ENCODE measurements at regions not wholly inside any gene's neighbourhood (a gene's known extent, or its start where the extent isn't known, plus 50 kb on each side); places are given as distances from the start of the nearest gene placed in this dataset.
A peak's percentile ranks its signal among the peaks of the same experiment; 100 is the strongest.

DNA sequence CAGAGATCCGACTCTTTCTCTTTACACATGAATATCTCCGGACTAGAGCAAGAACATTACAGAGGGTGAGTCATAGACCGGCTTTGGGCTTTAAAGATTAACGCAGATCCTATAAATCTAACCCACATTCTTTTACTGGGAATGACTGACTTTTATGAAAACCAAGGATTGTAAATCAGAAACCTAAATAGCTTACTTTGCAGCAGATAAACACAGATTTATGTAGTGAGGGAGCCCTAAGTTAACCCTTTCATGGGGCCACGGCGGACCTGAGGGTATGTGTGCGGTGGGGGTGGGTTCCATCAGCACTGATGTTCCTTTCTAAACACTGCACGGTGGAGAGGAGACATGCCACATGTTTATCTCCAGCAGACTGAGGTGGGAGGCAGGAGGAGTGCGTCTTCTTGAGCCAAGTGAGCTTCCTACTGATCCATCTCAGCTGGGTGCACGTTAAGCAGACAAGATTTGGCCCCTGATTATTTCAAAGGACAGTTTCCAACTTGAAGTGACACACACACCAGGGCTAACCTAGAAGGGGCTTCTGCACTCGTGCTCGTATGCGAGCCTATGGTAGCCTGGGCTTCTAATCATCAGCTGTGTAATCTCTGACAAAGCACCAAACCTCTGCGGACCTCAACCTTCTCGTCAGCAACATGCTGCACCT lies 127.6 kb downstream of the WDR11 start:
- TF ChIP-seq, protein P1, sequence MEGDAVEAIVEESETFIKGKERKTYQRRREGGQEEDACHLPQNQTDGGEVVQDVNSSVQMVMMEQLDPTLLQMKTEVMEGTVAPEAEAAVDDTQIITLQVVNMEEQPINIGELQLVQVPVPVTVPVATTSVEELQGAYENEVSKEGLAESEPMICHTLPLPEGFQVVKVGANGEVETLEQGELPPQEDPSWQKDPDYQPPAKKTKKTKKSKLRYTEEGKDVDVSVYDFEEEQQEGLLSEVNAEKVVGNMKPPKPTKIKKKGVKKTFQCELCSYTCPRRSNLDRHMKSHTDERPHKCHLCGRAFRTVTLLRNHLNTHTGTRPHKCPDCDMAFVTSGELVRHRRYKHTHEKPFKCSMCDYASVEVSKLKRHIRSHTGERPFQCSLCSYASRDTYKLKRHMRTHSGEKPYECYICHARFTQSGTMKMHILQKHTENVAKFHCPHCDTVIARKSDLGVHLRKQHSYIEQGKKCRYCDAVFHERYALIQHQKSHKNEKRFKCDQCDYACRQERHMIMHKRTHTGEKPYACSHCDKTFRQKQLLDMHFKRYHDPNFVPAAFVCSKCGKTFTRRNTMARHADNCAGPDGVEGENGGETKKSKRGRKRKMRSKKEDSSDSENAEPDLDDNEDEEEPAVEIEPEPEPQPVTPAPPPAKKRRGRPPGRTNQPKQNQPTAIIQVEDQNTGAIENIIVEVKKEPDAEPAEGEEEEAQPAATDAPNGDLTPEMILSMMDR (IDR thresholded peaks at IDR 0.05; ENCODE audit: insufficient read depth, low read depth, low read length), result no peak
- peak overlapping the region; percentile 34 for H3K4me3 ChIP-seq (ENCODE audit: low read depth, low read length)
- peak; percentile 86 for DNase-seq (ENCODE audit: low read depth)

GRCh38 chr10:120979435-120980278 lies 128.5 kb downstream of the WDR11 start:
- DNase-seq (ENCODE audit: low read depth), result peak; percentile 5
- TF ChIP-seq, protein P1 (IDR thresholded peaks at IDR 0.05; ENCODE audit: insufficient read depth, low read depth, low read length), result no peak
- peak overlapping the region; percentile 34 for H3K4me3 ChIP-seq (ENCODE audit: low read depth, low read length)

GRCh38 chr10:120980279-120981255 lies 129.4 kb downstream of the WDR11 start:
- no peak overlapping the region for H3K4me3 ChIP-seq (ENCODE audit: low read depth, low read length)
- TF ChIP-seq, protein P1 (IDR thresholded peaks at IDR 0.05; ENCODE audit: insufficient read depth, low read depth, low read length), result no peak
- DNase-seq (ENCODE audit: low read depth), result no peak

- TF ChIP-seq, protein P1 (IDR thresholded peaks at IDR 0.05; ENCODE audit: insufficient read depth, low read depth, low read length), result no peak
- no peak for DNase-seq (ENCODE audit: low read depth)
- no peak overlapping the region for H3K4me3 ChIP-seq (ENCODE audit: low read depth, low read length)
These were observed 130.6 kb downstream of the WDR11 start for GRCh38 chr10:120981601-120982391.

DNA sequence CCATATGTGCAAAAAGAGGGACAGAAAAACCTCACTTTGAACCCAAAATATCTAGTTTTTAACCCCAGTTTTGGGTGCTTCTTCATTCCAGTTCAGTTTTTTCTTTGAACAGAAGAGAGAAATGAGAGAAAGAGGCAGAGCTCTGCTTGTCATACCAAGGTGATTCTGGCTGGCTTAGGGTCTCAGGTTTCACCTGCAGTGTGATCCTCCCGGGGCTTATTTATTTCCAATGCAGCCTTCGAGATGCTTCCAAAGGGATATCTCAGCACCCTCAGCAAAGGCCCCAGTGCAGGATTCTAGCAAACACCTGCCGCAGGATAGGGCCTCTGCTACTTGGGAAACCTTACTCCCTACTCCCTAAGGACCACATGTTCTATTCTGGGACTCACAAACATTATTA lies 131.3 kb downstream of the WDR11 start:
- DNase-seq (ENCODE audit: low read depth), result no peak
- TF ChIP-seq, protein P1 (IDR thresholded peaks at IDR 0.05; ENCODE audit: insufficient read depth, low read depth, low read length), result no peak
- no peak overlapping the region for H3K4me3 ChIP-seq (ENCODE audit: low read depth, low read length)

DNA sequence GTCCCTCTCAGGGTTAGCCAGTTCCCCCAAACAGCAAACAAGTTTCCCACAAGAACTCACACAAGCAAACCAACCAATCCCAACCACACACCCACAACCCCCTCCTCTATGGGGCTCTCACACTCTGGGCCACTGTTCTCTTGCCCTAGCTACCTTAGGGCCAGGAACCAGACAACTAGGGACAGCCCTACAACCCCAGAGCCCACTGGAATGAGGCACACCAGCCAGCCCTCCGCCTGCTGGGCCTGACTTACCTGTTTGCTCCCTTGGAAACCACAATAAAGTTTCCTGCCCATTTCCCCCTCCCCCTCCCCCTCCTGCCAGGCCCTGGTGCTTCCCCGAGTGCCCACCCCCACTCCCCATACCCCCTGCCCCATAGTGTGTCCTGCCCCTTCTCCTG lies 132.6 kb downstream of the WDR11 start:
- H3K4me3 ChIP-seq (ENCODE audit: low read depth, low read length), result no peak overlapping the region
- no peak for DNase-seq (ENCODE audit: low read depth)
- TF ChIP-seq, protein P1 (IDR thresholded peaks at IDR 0.05; ENCODE audit: insufficient read depth, low read depth, low read length), result no peak
